HL-60 (cell line): ENCODE measurements at regions not wholly inside any gene's neighbourhood (a gene's known extent, or its start where the extent isn't known, plus 50 kb on each side); places are given as distances from the start of the nearest gene placed in this dataset.

Source experiments
- DNase-seq, 2 experiments: peaks; one replicate each; pipeline ENCODE4 v3.0.0-alpha.2; 2010 to 2020; ENCODE audit warnings: low read depth in 1 of 2, low spot score in 1 of 2
- H3K27ac ChIP-seq: fragments of 250-450 bp; sonication (Bioruptor Pico); replicated peaks from 2 replicates; pipeline ENCODE4 v1.5.1; 2020; ENCODE audit warnings: mild to moderate bottlenecking, moderate library complexity
- H3K27me3 ChIP-seq: fragments of 250-450 bp; sonication (Bioruptor Pico); 2 replicates; pipeline ENCODE4 v1.5.1; 2021; ENCODE audit warnings: mild to moderate bottlenecking, moderate library complexity; ENCODE audit not compliant: insufficient read depth, poor library complexity, severe bottlenecking
- H3K4me3 ChIP-seq: replicated peaks from 2 replicates; pipeline ENCODE4 v1.5.1; 2011; ENCODE audit warnings: mild to moderate bottlenecking, control low read depth, low read length; ENCODE audit not compliant: insufficient read depth
- GABPA ChIP-seq: IDR thresholded peaks from 2 replicates; pipeline ENCODE4 v1.6.1; 2012; ENCODE audit warnings: low read depth
- POLR2AphosphoS5 ChIP-seq: IDR thresholded peaks from 2 replicates; pipeline ENCODE4 v1.6.1; 2012; ENCODE audit warnings: low read depth
- REST ChIP-seq: IDR thresholded peaks from 2 replicates; pipeline ENCODE4 v1.6.1; 2012; ENCODE audit warnings: low read depth; ENCODE audit not compliant: insufficient replicate concordance
- SPI1 ChIP-seq: IDR thresholded peaks from 2 replicates; pipeline ENCODE4 v1.6.1; 2012; ENCODE audit warnings: low read depth, mild to moderate bottlenecking, borderline replicate concordance
- TF ChIP-seq, protein P1 (sequence below): IDR thresholded peaks from one replicate; pipeline ENCODE4 v1.5.1; 2011; ENCODE audit warnings: low read length, control low read depth, inconsistent platforms; ENCODE audit not compliant: insufficient read depth

DNA sequence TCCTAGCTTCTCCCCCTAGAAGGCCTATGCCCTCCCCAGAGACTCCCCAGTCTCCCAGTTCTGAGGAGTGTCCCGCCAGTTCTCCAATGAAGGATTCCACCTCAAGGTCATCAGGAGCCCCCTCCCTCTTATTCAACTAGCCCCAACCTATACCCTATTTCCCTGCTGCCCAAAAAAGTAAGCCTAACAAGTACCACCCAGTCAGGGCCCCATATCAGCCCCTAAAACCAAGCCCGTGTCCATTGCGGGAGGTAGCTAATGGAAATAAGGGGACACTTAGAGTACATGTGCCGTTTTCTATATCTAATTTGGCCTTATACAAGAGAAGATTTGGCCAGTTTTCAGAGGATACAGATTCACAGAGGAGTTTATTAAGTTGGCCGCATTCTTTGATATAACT, 416.2 kb downstream of the MATN1 start:
- TF ChIP-seq GABPA, result no peak
- no peak for TF ChIP-seq SPI1
- no peak for TF ChIP-seq POLR2AphosphoS5
- TF ChIP-seq, protein P1, sequence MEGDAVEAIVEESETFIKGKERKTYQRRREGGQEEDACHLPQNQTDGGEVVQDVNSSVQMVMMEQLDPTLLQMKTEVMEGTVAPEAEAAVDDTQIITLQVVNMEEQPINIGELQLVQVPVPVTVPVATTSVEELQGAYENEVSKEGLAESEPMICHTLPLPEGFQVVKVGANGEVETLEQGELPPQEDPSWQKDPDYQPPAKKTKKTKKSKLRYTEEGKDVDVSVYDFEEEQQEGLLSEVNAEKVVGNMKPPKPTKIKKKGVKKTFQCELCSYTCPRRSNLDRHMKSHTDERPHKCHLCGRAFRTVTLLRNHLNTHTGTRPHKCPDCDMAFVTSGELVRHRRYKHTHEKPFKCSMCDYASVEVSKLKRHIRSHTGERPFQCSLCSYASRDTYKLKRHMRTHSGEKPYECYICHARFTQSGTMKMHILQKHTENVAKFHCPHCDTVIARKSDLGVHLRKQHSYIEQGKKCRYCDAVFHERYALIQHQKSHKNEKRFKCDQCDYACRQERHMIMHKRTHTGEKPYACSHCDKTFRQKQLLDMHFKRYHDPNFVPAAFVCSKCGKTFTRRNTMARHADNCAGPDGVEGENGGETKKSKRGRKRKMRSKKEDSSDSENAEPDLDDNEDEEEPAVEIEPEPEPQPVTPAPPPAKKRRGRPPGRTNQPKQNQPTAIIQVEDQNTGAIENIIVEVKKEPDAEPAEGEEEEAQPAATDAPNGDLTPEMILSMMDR, result no peak
- TF ChIP-seq REST, result no peak
- Histone ChIP-seq H3K27ac (no peak overlapping the region), H3K27me3 (no peaks in the 10 kb centered on the region), H3K4me3 (no peak overlapping the region)
- no peak for DNase-seq

- no peak overlapping the region for H3K4me3 ChIP-seq
- TF ChIP-seq REST, result no peak
- H3K27ac ChIP-seq, result no peak overlapping the region
- no peaks in the 10 kb centered on the region for H3K27me3 ChIP-seq
- no peak for DNase-seq
Measured at GRCh38 chr1:30305519-30305918, 417.9 kb downstream of the MATN1 start.

- Histone ChIP-seq H3K27me3 (no peaks in the 10 kb centered on the region), H3K4me3 (no peak overlapping the region), H3K27ac (no peak overlapping the region)
- TF ChIP-seq POLR2AphosphoS5 (no peak), REST (no peak), SPI1 (no peak), GABPA (no peak)
- TF ChIP-seq, protein P1, result no peak
- no peak for DNase-seq
Measured at GRCh38 chr1:30305061-30305460, 418.3 kb downstream of the MATN1 start.

DNA sequence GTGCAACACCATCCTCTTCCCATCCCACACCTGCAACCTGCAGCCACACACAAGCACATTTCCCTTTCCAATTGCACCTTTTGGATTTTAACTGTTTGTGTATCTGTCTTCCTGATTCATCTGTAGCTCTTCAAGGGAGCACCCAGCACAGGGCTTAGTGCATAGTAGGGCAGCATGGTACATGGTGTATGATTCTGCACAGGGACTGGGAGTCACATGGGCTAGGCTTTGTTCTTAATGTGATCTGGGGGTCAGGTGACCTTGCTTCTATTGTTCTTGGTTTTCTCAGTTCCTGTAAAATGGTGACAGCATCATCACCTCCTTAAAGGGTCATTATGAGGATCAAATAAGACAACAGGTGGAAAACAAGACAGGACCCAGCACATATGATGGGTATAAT, 419.3 kb downstream of the MATN1 start:
- no peak for DNase-seq
- Histone ChIP-seq H3K4me3 (no peak overlapping the region), H3K27me3 (no peaks in the 10 kb centered on the region), H3K27ac (no peak overlapping the region)
- no peak for TF ChIP-seq SPI1
- TF ChIP-seq REST, result no peak
